Thymus (tissue), 11 donors: ENCODE measurements at regions not wholly inside any gene's neighbourhood (a gene's known extent, or its start where the extent isn't known, plus 50 kb on each side); places are given as distances from the start of the nearest gene placed in this dataset.

Experiments used
- DNase-seq, 9 donors: peaks; one replicate each; pipeline ENCODE4 v3.0.0-alpha.2; 2013; ENCODE audit warnings: low spot score in 9 of 9, low read depth in 6 of 9, missing footprints in 1 of 9
- H3K27ac ChIP-seq, 2 donors: one replicate each; pipeline ENCODE4 v1.5.1; 2013; ENCODE audit warnings: control low read depth in 1 of 2, low read depth in 1 of 2, low read length in 1 of 2, mild to moderate bottlenecking in 1 of 2, moderate library complexity in 1 of 2
- H3K27me3 ChIP-seq, 2 donors: one replicate each; pipeline ENCODE4 v1.5.1; 2013; ENCODE audit warnings: low read length in 1 of 2; ENCODE audit not compliant: control insufficient read depth in 2 of 2, insufficient read depth in 1 of 2
- H3K36me3 ChIP-seq, 2 donors: one replicate each; pipeline ENCODE4 v1.5.1; 2013; ENCODE audit warnings: low read length in 1 of 2, mild to moderate bottlenecking in 1 of 2, moderate library complexity in 1 of 2; ENCODE audit not compliant: control insufficient read depth in 2 of 2, insufficient read depth in 2 of 2
- H3K4me1 ChIP-seq, 2 donors: one replicate each; pipeline ENCODE4 v1.5.1; 2013; ENCODE audit warnings: low read length in 2 of 2; ENCODE audit not compliant: control insufficient read depth in 2 of 2, insufficient read depth in 2 of 2
- H3K4me3 ChIP-seq, 2 donors: one replicate each; pipeline ENCODE4 v1.5.1; 2013; ENCODE audit warnings: low read length in 2 of 2, control low read depth in 1 of 2, mild to moderate bottlenecking in 1 of 2
- H3K9me3 ChIP-seq, 2 donors: one replicate each; pipeline ENCODE4 v1.5.1; 2013; ENCODE audit warnings: low read length in 1 of 2, mild to moderate bottlenecking in 1 of 2; ENCODE audit not compliant: control insufficient read depth in 2 of 2, insufficient read depth in 1 of 2
- WGBS: extraction: QIAGEN DNeasy Blood & Tissue Kit; methylation state at CpG from one replicate; pipeline ENCODE4 v1.1.7; 2013; 5-methylcytosine and 5-hydroxymethylcytosine counted together
- donor health status: healthy.

GRCh38 chr11:128125723-128126122 lies 461.6 kb downstream of the ETS1 start:
- no peak overlapping the region for H3K4me3 ChIP-seq
- 98% methylated on average over 3 of the region's 3 CpGs for WGBS
- no peaks in the 10 kb centered on the region for H3K4me1 ChIP-seq
- DNase-seq: no peak
- no peak overlapping the region for H3K27ac ChIP-seq
- H3K27me3 ChIP-seq: no peaks in the 10 kb centered on the region
- no peaks in the 10 kb centered on the region for H3K36me3 ChIP-seq
- no peaks in the 10 kb centered on the region for H3K9me3 ChIP-seq

GRCh38 chr11:128116885-128117284 lies 470.5 kb downstream of the ETS1 start:
- H3K4me3 ChIP-seq: no peak overlapping the region
- H3K27me3 ChIP-seq: no peaks in the 10 kb centered on the region
- no peaks in the 10 kb centered on the region for H3K4me1 ChIP-seq
- no peak for DNase-seq
- H3K9me3 ChIP-seq: no peaks in the 10 kb centered on the region
- no peak overlapping the region for H3K27ac ChIP-seq
- 90% methylated on average over 7 of the region's 7 CpGs for WGBS
- no peaks in the 10 kb centered on the region for H3K36me3 ChIP-seq

- H3K4me3 ChIP-seq: no peak overlapping the region
- DNase-seq: no peak
- H3K4me1 ChIP-seq: no peaks in the 10 kb centered on the region
- H3K27ac ChIP-seq: no peak overlapping the region
- H3K27me3 ChIP-seq: no peaks in the 10 kb centered on the region
- WGBS: 93% methylated on average over 4 of the region's 4 CpGs
- H3K36me3 ChIP-seq: no peaks in the 10 kb centered on the region
- no peaks in the 10 kb centered on the region for H3K9me3 ChIP-seq
Observed at GRCh38 chr11:128116447-128116846, 470.9 kb downstream of the ETS1 start.

- DNase-seq: no peak
- H3K4me1 ChIP-seq: no peaks in the 10 kb centered on the region
Observed at GRCh38 chr11:128105950-128106349, 481.4 kb downstream of the ETS1 start.

GRCh38 chr11:128105511-128105910 lies 481.8 kb downstream of the ETS1 start:
- DNase-seq: no peak
- H3K27ac ChIP-seq: no peak overlapping the region
- no peaks in the 10 kb centered on the region for H3K27me3 ChIP-seq
- H3K36me3 ChIP-seq: no peaks in the 10 kb centered on the region
- no peaks in the 10 kb centered on the region for H3K9me3 ChIP-seq
- H3K4me3 ChIP-seq: no peak overlapping the region
- H3K4me1 ChIP-seq: no peaks in the 10 kb centered on the region

More at GRCh38 chr11:128105950-128106349, 481.4 kb downstream of the ETS1 start:
- Histone ChIP-seq H3K9me3 (no peaks in the 10 kb centered on the region), H3K27ac (no peak overlapping the region), H3K27me3 (no peaks in the 10 kb centered on the region), H3K4me3 (no peak overlapping the region), H3K36me3 (no peaks in the 10 kb centered on the region)

GRCh38 chr11:128103278-128103873 lies 484.0 kb downstream of the ETS1 start:
- H3K27ac ChIP-seq: no peak overlapping the region
- no peaks in the 10 kb centered on the region for H3K27me3 ChIP-seq
- H3K36me3 ChIP-seq: no peaks in the 10 kb centered on the region
- H3K9me3 ChIP-seq: no peaks in the 10 kb centered on the region
- no peak overlapping the region for H3K4me3 ChIP-seq
- whole genome bisulfite sequencing: 95% methylated on average over 4 of the region's 4 CpGs
- H3K4me1 ChIP-seq: no peaks in the 10 kb centered on the region
- no peak for DNase-seq

- H3K27me3 ChIP-seq: no peaks in the 10 kb centered on the region
- no peak overlapping the region for H3K4me3 ChIP-seq
- H3K9me3 ChIP-seq: no peaks in the 10 kb centered on the region
- 89% methylated on average over 1 of the region's 1 CpG for WGBS
- DNase-seq: no peak
- no peaks in the 10 kb centered on the region for H3K36me3 ChIP-seq
- no peaks in the 10 kb centered on the region for H3K4me1 ChIP-seq
- H3K27ac ChIP-seq: no peak overlapping the region
Observed at GRCh38 chr11:128098781-128099180, 488.6 kb downstream of the ETS1 start.

- Histone ChIP-seq H3K27me3 (no peaks in the 10 kb centered on the region), H3K4me1 (no peaks in the 10 kb centered on the region), H3K36me3 (no peaks in the 10 kb centered on the region), H3K4me3 (no peak overlapping the region), H3K9me3 (no peaks in the 10 kb centered on the region), H3K27ac (no peak overlapping the region)
- no peak for DNase-seq
- 91% methylated on average over 2 of the region's 2 CpGs for WGBS
Observed at GRCh38 chr11:128095466-128095981, 491.8 kb downstream of the ETS1 start.

GRCh38 chr11:128093689-128094088 lies 493.7 kb downstream of the ETS1 start:
- no peak overlapping the region for H3K27ac ChIP-seq
- H3K4me1 ChIP-seq: no peaks in the 10 kb centered on the region
- DNase-seq: no peak
- 97% methylated on average over 2 of the region's 2 CpGs for WGBS
- no peaks in the 10 kb centered on the region for H3K27me3 ChIP-seq
- no peaks in the 10 kb centered on the region for H3K36me3 ChIP-seq
- H3K9me3 ChIP-seq: no peaks in the 10 kb centered on the region
- H3K4me3 ChIP-seq: no peak overlapping the region
